ENCODE measurements at regions not wholly inside any gene's neighbourhood (a gene's known extent, or its start where the extent isn't known, plus 50 kb on each side); places are given as distances from the start of the nearest gene placed in this dataset.

DNA sequence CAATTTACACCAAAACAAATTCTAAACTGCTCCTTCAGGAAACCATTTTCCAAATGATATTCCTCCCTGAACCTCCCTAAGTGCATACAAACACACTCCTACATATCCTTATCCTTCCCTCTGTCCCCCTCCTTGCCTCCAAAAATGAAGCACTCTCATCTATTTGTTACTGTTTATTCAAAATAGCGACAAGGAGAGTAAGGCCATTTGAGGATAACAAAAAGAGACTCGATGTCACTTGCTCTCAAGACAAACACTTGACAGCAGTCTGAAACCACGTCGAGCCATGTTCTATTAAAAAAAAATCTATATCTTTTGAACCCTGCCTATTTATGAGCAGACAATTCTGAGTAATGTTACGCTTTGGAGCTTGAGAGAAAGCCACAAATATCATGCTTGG lies 547.9 kb downstream of the DTWD2 start:
- TF ChIP-seq, protein P1, sequence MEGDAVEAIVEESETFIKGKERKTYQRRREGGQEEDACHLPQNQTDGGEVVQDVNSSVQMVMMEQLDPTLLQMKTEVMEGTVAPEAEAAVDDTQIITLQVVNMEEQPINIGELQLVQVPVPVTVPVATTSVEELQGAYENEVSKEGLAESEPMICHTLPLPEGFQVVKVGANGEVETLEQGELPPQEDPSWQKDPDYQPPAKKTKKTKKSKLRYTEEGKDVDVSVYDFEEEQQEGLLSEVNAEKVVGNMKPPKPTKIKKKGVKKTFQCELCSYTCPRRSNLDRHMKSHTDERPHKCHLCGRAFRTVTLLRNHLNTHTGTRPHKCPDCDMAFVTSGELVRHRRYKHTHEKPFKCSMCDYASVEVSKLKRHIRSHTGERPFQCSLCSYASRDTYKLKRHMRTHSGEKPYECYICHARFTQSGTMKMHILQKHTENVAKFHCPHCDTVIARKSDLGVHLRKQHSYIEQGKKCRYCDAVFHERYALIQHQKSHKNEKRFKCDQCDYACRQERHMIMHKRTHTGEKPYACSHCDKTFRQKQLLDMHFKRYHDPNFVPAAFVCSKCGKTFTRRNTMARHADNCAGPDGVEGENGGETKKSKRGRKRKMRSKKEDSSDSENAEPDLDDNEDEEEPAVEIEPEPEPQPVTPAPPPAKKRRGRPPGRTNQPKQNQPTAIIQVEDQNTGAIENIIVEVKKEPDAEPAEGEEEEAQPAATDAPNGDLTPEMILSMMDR (conservative IDR thresholded peaks at IDR 0.05), result no peak
- TF ChIP-seq EZH2 (IDR thresholded peaks at IDR 0.05; ENCODE audit: low read depth), result no peak
